HCT116 (cell line): ENCODE measurements at regions not wholly inside any gene's neighbourhood (a gene's known extent, or its start where the extent isn't known, plus 50 kb on each side); places are given as distances from the start of the nearest gene placed in this dataset.

Source experiments
- EZH2 ChIP-seq: fragments of 200-600 bp; sonication (generic); IDR thresholded peaks from 2 replicates; pipeline ENCODE4 v1.6.1; 2017; ENCODE audit warnings: antibody characterized with exemption, mixed run types
- EZH2phosphoT487 ChIP-seq: fragments of 200-600 bp; IDR thresholded peaks from 2 replicates; pipeline ENCODE4 v1.6.1; 2018; ENCODE audit warnings: antibody characterized with exemption, borderline replicate concordance
- ZFX ChIP-seq: fragments of 450-650 bp; IDR thresholded peaks from 2 replicates; pipeline ENCODE4 v1.6.1; 2017
- ZNF274 ChIP-seq: fragments of 200-500 bp; sonication (Bioruptor generic); IDR thresholded peaks from 2 replicates; pipeline ENCODE4 v1.6.1; 2014; ENCODE audit warnings: mild to moderate bottlenecking, low read depth, low read length, inconsistent platforms
- TF ChIP-seq, protein P1 (sequence below): IDR thresholded peaks from 2 replicates; pipeline ENCODE4 v1.6.1; 2012
- TF ChIP-seq, protein P2 (sequence below): IDR thresholded peaks from 2 replicates; pipeline ENCODE4 v1.6.1; 2012; ENCODE audit warnings: low read depth
- TF ChIP-seq, protein P3 (sequence below), 3 experiments: fragments of 200-600 bp in 1 of 3; sonication (generic) in 1 of 3; IDR thresholded peaks in 2 of 3; conservative IDR thresholded peaks in 1 of 3; 2 replicates each; pipeline ENCODE4 v1.5.1; 2012 to 2017; ENCODE audit warnings: low read depth in 2 of 3, low read length in 2 of 3, antibody characterized with exemption in 1 of 3, borderline replicate concordance in 1 of 3, control low read depth in 1 of 3, mild to moderate bottlenecking in 1 of 3, mixed read lengths in 1 of 3, mixed run types in 1 of 3, moderate library complexity in 1 of 3; ENCODE audit not compliant: insufficient read depth in 1 of 3
- TF ChIP-seq, protein P4 (sequence below): IDR thresholded peaks from 2 replicates; pipeline ENCODE4 v1.6.1; 2011; ENCODE audit warnings: mild to moderate bottlenecking, low read length, moderate library complexity; ENCODE audit not compliant: insufficient replicate concordance; ENCODE audit errors: extremely low read depth

DNA sequence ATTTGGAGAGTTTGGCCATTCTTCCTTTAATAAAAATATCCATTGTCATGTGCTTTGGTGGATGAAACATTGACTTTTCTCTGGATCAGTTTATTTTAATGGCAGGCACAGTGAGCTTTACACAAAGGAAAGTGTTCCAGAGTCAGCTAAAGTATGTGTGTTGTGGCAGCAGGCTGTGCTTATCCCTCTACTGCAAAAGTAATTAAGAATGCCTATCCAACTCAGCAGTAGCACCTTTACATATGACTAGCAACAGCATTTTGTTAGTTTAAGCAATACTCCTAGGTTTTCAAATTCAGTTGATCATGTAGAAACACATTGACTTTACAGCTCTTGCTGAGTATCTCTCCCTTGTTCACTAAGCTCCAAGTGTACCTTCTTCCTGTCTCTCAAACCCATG lies 730.5 kb upstream of the RGMB start:
- TF ChIP-seq, protein P1, sequence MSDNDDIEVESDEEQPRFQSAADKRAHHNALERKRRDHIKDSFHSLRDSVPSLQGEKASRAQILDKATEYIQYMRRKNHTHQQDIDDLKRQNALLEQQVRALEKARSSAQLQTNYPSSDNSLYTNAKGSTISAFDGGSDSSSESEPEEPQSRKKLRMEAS, result no peak
- TF ChIP-seq ZNF274, result no peak
- TF ChIP-seq, protein P2, sequence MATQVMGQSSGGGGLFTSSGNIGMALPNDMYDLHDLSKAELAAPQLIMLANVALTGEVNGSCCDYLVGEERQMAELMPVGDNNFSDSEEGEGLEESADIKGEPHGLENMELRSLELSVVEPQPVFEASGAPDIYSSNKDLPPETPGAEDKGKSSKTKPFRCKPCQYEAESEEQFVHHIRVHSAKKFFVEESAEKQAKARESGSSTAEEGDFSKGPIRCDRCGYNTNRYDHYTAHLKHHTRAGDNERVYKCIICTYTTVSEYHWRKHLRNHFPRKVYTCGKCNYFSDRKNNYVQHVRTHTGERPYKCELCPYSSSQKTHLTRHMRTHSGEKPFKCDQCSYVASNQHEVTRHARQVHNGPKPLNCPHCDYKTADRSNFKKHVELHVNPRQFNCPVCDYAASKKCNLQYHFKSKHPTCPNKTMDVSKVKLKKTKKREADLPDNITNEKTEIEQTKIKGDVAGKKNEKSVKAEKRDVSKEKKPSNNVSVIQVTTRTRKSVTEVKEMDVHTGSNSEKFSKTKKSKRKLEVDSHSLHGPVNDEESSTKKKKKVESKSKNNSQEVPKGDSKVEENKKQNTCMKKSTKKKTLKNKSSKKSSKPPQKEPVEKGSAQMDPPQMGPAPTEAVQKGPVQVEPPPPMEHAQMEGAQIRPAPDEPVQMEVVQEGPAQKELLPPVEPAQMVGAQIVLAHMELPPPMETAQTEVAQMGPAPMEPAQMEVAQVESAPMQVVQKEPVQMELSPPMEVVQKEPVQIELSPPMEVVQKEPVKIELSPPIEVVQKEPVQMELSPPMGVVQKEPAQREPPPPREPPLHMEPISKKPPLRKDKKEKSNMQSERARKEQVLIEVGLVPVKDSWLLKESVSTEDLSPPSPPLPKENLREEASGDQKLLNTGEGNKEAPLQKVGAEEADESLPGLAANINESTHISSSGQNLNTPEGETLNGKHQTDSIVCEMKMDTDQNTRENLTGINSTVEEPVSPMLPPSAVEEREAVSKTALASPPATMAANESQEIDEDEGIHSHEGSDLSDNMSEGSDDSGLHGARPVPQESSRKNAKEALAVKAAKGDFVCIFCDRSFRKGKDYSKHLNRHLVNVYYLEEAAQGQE, result no peak
- no peak for TF ChIP-seq EZH2phosphoT487
- TF ChIP-seq ZFX, result no peak
- TF ChIP-seq, protein P3, sequence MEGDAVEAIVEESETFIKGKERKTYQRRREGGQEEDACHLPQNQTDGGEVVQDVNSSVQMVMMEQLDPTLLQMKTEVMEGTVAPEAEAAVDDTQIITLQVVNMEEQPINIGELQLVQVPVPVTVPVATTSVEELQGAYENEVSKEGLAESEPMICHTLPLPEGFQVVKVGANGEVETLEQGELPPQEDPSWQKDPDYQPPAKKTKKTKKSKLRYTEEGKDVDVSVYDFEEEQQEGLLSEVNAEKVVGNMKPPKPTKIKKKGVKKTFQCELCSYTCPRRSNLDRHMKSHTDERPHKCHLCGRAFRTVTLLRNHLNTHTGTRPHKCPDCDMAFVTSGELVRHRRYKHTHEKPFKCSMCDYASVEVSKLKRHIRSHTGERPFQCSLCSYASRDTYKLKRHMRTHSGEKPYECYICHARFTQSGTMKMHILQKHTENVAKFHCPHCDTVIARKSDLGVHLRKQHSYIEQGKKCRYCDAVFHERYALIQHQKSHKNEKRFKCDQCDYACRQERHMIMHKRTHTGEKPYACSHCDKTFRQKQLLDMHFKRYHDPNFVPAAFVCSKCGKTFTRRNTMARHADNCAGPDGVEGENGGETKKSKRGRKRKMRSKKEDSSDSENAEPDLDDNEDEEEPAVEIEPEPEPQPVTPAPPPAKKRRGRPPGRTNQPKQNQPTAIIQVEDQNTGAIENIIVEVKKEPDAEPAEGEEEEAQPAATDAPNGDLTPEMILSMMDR (IDR thresholded peaks at IDR 0.05 in 2 of 3, conservative IDR thresholded peaks at IDR 0.05 in 1 of 3; ENCODE audit: borderline replicate concordance in 1 of 3, insufficient read depth in 1 of 3, low read depth in 2 of 3, low read length in 2 of 3), result no peak
- TF ChIP-seq, protein P4, sequence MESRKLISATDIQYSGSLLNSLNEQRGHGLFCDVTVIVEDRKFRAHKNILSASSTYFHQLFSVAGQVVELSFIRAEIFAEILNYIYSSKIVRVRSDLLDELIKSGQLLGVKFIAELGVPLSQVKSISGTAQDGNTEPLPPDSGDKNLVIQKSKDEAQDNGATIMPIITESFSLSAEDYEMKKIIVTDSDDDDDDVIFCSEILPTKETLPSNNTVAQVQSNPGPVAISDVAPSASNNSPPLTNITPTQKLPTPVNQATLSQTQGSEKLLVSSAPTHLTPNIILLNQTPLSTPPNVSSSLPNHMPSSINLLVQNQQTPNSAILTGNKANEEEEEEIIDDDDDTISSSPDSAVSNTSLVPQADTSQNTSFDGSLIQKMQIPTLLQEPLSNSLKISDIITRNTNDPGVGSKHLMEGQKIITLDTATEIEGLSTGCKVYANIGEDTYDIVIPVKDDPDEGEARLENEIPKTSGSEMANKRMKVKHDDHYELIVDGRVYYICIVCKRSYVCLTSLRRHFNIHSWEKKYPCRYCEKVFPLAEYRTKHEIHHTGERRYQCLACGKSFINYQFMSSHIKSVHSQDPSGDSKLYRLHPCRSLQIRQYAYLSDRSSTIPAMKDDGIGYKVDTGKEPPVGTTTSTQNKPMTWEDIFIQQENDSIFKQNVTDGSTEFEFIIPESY, result no peak
- TF ChIP-seq EZH2, result no peak
